HCT116 (cell line): ENCODE measurements at regions not wholly inside any gene's neighbourhood (a gene's known extent, or its start where the extent isn't known, plus 50 kb on each side); places are given as distances from the start of the nearest gene placed in this dataset.

Experiments used
- ATAC-seq: fragments of 200-7000 bp; cut with Tn5 transposase; 2 replicates; pipeline ENCODE4 v1.9.1; 2020; ENCODE audit warnings: mild to moderate bottlenecking, moderate library complexity
- BruUV-seq: library from RNA; stranded (reverse); fragments of 400-500 nt; replicated peaks from 2 replicates; lab custom pipeline; 2021; lab: Mats Ljungman, UMichigan
- CTCF ChIA-PET: fragments of 300-600 bp; sonication (Branson Sonifier 250); formaldehyde crosslinking; loops from one replicate; lab custom pipeline; 2021; ENCODE audit warnings: antibody characterized with exemption; lab: Charles Lee
- POLR2A ChIA-PET: fragments of 300-600, 350-600 bp; sonication (Branson Sonifier 250); formaldehyde crosslinking; loops from one replicate; lab custom pipeline; 2021; ENCODE audit warnings: antibody characterized with exemption; lab: Charles Lee
- RAD21 ChIA-PET, 2 experiments: fragments of 300-600 bp; sonication (Branson Sonifier 250); formaldehyde crosslinking; loops; one replicate each; lab custom pipeline; 2023; ENCODE audit warnings: low total read pairs in 2 of 2; ENCODE audit not compliant: uncharacterized antibody in 2 of 2, unreplicated experiment in 2 of 2, low non-redundant PET in 1 of 2; lab: Charles Lee
- DNase-seq: peaks from one replicate; pipeline ENCODE4 v3.0.0-alpha.2; 2010; ENCODE audit warnings: low read depth, low spot score
- H2AFZ ChIP-seq: fragments of 200-600 bp; shearing (Covaris generic), sonication (generic); 2 replicates; pipeline ENCODE4 v1.6.1; 2017; ENCODE audit warnings: low read depth, mixed run types, mixed read lengths, antibody characterized with exemption, low read length; ENCODE audit not compliant: poor library complexity, severe bottlenecking
- H3K27ac ChIP-seq: 2 replicates; pipeline ENCODE4 v1.5.1; 2012; ENCODE audit warnings: low read depth, low read length
- H3K27me3 ChIP-seq: fragments of 200-600 bp; sonication (generic); 2 replicates; pipeline ENCODE4 v1.6.1; 2016; ENCODE audit warnings: mixed run types, low read length, mixed read lengths; ENCODE audit not compliant: insufficient read depth
- H3K36me3 ChIP-seq, 2 experiments: fragments of 200-500 bp in 1 of 2; fragments of 200-600 bp in 1 of 2; sonication (Bioruptor generic) in 1 of 2; sonication (generic) in 1 of 2; 2 replicates each; pipeline versions ENCODE4 v1.5.1 to v1.6.1; 2014 to 2016; ENCODE audit warnings: low read length in 2 of 2, inconsistent platforms in 1 of 2, mixed read lengths in 1 of 2, mixed run types in 1 of 2; ENCODE audit not compliant: insufficient read depth in 2 of 2, control insufficient read depth in 1 of 2
- H3K4me1 ChIP-seq, 2 experiments: fragments of 200-600 bp in 1 of 2; sonication (generic) in 1 of 2; 2 replicates each; pipeline versions ENCODE4 v1.5.1 to v1.6.1; 2012 to 2017; ENCODE audit warnings: low read length in 2 of 2, inconsistent platforms in 1 of 2, mild to moderate bottlenecking in 1 of 2, mixed read lengths in 1 of 2, mixed run types in 1 of 2, moderate library complexity in 1 of 2; ENCODE audit not compliant: insufficient read depth in 2 of 2, control insufficient read depth in 1 of 2
- H3K4me2 ChIP-seq: fragments of 200-600 bp; sonication (generic); 2 replicates; pipeline ENCODE4 v1.6.1; 2017; ENCODE audit warnings: mixed run types, low read length, mixed read lengths
- H3K4me3 ChIP-seq, 2 experiments: fragments of 200-600 bp in 1 of 2; sonication (generic) in 1 of 2; replicated peaks in 1 of 2; 2 replicates each; pipeline ENCODE4 v1.5.1; 2011 to 2016; ENCODE audit warnings: low read length in 2 of 2, control low read depth in 1 of 2, low read depth in 1 of 2, mild to moderate bottlenecking in 1 of 2, mixed read lengths in 1 of 2, mixed run types in 1 of 2
- H3K79me2 ChIP-seq: fragments of 200-600 bp; sonication (generic); 2 replicates; pipeline ENCODE4 v1.6.1; 2017; ENCODE audit warnings: mild to moderate bottlenecking, mixed run types, low read length, moderate library complexity, mixed read lengths; ENCODE audit not compliant: insufficient read depth
- H3K9ac ChIP-seq: fragments of 200-600 bp; sonication (generic); 2 replicates; pipeline ENCODE4 v1.6.1; 2016; ENCODE audit warnings: low read length, mixed read lengths
- H3K9me2 ChIP-seq: fragments of 200-600 bp; sonication (generic), shearing (Covaris generic); 2 replicates; pipeline ENCODE4 v1.6.1; 2017; ENCODE audit warnings: mixed run types, mild to moderate bottlenecking, moderate library complexity; ENCODE audit not compliant: insufficient read depth
- H3K9me3 ChIP-seq, 2 experiments: fragments of 200-500 bp in 1 of 2; fragments of 200-600 bp in 1 of 2; sonication (Bioruptor generic) in 1 of 2; sonication (generic) in 1 of 2; 2 replicates each; pipeline ENCODE4 v1.6.1; 2014 to 2017; ENCODE audit warnings: low read length in 2 of 2, mixed read lengths in 2 of 2, inconsistent platforms in 1 of 2, low read depth in 1 of 2, mild to moderate bottlenecking in 1 of 2, mixed run types in 1 of 2, moderate library complexity in 1 of 2; ENCODE audit not compliant: control insufficient read depth in 1 of 2, insufficient read depth in 1 of 2
- H4K20me1 ChIP-seq: fragments of 200-600 bp; sonication (generic), shearing (Covaris generic); 2 replicates; pipeline ENCODE4 v1.6.1; 2017; ENCODE audit warnings: mixed run types, mild to moderate bottlenecking, moderate library complexity; ENCODE audit not compliant: insufficient read depth
- CBX3 ChIP-seq: IDR thresholded peaks from 2 replicates; pipeline ENCODE4 v1.6.1; 2012; ENCODE audit warnings: low read depth
- CEBPB ChIP-seq: IDR thresholded peaks from 2 replicates; pipeline ENCODE4 v1.6.1; 2012; ENCODE audit warnings: low read depth
- EGR1 ChIP-seq: IDR thresholded peaks from 2 replicates; pipeline ENCODE4 v1.6.1; 2012; ENCODE audit warnings: low read depth
- ELF1 ChIP-seq: IDR thresholded peaks from 2 replicates; pipeline ENCODE4 v1.6.1; 2012; ENCODE audit warnings: low read depth, borderline replicate concordance
- EZH2 ChIP-seq: fragments of 200-600 bp; sonication (generic); IDR thresholded peaks from 2 replicates; pipeline ENCODE4 v1.6.1; 2017; ENCODE audit warnings: antibody characterized with exemption, mixed run types
- EZH2phosphoT487 ChIP-seq: fragments of 200-600 bp; IDR thresholded peaks from 2 replicates; pipeline ENCODE4 v1.6.1; 2018; ENCODE audit warnings: antibody characterized with exemption, borderline replicate concordance
- FOSL1 ChIP-seq: IDR thresholded peaks from 2 replicates; pipeline ENCODE4 v1.6.1; 2012; ENCODE audit warnings: low read depth
- JUND ChIP-seq: IDR thresholded peaks from 2 replicates; pipeline ENCODE4 v1.6.1; 2012
- SIN3A ChIP-seq: IDR thresholded peaks from 2 replicates; pipeline ENCODE4 v1.6.1; 2012; ENCODE audit warnings: low read depth
- SRF ChIP-seq: IDR thresholded peaks from 2 replicates; pipeline ENCODE4 v1.6.1; 2012; ENCODE audit warnings: low read depth
- YY1 ChIP-seq: IDR thresholded peaks from 2 replicates; pipeline ENCODE4 v1.6.1; 2011; ENCODE audit warnings: low read length, low read depth, moderate library complexity, mild to moderate bottlenecking; ENCODE audit not compliant: insufficient replicate concordance; ENCODE audit errors: extremely low read depth
- ZNF274 ChIP-seq: fragments of 200-500 bp; sonication (Bioruptor generic); IDR thresholded peaks from 2 replicates; pipeline ENCODE4 v1.6.1; 2014; ENCODE audit warnings: mild to moderate bottlenecking, low read depth, low read length, inconsistent platforms
- intact Hi-C: fragments of 100-400 bp; cut with micrococcal nuclease; formaldehyde crosslinking; loops from 2 replicates; pipeline ENCODE4 v1.10.0; 2022
- TF ChIP-seq, protein P1 (sequence below), 3 experiments: fragments of 200-600 bp in 1 of 3; sonication (generic) in 1 of 3; IDR thresholded peaks in 2 of 3; conservative IDR thresholded peaks in 1 of 3; 2 replicates each; pipeline ENCODE4 v1.5.1; 2012 to 2017; ENCODE audit warnings: low read depth in 2 of 3, low read length in 2 of 3, antibody characterized with exemption in 1 of 3, borderline replicate concordance in 1 of 3, control low read depth in 1 of 3, mild to moderate bottlenecking in 1 of 3, mixed read lengths in 1 of 3, mixed run types in 1 of 3, moderate library complexity in 1 of 3; ENCODE audit not compliant: insufficient read depth in 1 of 3
- TF ChIP-seq, protein P2 (sequence below): IDR thresholded peaks from 2 replicates; pipeline ENCODE4 v1.6.1; 2011; ENCODE audit warnings: mild to moderate bottlenecking, low read length, moderate library complexity; ENCODE audit not compliant: insufficient replicate concordance; ENCODE audit errors: extremely low read depth

DNA sequence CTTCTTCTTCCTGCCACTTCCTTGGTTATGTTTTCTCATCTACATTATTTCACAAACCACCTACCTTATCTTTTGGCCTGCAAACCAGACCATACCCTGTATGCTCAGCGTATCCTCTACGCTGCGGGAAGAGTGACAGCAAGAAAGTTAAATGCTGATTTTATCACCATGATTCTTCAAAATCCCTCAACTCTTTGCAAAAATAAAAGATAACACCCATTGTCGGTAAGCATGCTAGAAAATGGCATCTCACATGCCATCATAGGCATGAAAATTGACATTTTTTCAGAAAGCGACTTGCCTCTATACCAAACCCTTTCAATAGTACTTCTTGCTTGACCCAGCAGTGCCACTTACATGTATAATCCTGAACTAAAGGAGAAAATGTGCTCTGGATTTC lies 102.0 kb downstream of the HPGD start:
- BruUV-seq, result no TSS peak
- no peak for TF ChIP-seq SIN3A
- no peak for TF ChIP-seq ZNF274
- TF ChIP-seq, protein P1, sequence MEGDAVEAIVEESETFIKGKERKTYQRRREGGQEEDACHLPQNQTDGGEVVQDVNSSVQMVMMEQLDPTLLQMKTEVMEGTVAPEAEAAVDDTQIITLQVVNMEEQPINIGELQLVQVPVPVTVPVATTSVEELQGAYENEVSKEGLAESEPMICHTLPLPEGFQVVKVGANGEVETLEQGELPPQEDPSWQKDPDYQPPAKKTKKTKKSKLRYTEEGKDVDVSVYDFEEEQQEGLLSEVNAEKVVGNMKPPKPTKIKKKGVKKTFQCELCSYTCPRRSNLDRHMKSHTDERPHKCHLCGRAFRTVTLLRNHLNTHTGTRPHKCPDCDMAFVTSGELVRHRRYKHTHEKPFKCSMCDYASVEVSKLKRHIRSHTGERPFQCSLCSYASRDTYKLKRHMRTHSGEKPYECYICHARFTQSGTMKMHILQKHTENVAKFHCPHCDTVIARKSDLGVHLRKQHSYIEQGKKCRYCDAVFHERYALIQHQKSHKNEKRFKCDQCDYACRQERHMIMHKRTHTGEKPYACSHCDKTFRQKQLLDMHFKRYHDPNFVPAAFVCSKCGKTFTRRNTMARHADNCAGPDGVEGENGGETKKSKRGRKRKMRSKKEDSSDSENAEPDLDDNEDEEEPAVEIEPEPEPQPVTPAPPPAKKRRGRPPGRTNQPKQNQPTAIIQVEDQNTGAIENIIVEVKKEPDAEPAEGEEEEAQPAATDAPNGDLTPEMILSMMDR (IDR thresholded peaks at IDR 0.05 in 2 of 3, conservative IDR thresholded peaks at IDR 0.05 in 1 of 3; ENCODE audit: borderline replicate concordance in 1 of 3, insufficient read depth in 1 of 3, low read depth in 2 of 3, low read length in 2 of 3), result no peak
- no peak for TF ChIP-seq FOSL1
- TF ChIP-seq EGR1, result no peak
- TF ChIP-seq JUND, result no peak
- TF ChIP-seq EZH2, result no peak
- TF ChIP-seq EZH2phosphoT487, result no peak
- no peak for TF ChIP-seq YY1
- TF ChIP-seq CBX3, result no peak
- TF ChIP-seq ELF1, result no peak
- TF ChIP-seq, protein P2, sequence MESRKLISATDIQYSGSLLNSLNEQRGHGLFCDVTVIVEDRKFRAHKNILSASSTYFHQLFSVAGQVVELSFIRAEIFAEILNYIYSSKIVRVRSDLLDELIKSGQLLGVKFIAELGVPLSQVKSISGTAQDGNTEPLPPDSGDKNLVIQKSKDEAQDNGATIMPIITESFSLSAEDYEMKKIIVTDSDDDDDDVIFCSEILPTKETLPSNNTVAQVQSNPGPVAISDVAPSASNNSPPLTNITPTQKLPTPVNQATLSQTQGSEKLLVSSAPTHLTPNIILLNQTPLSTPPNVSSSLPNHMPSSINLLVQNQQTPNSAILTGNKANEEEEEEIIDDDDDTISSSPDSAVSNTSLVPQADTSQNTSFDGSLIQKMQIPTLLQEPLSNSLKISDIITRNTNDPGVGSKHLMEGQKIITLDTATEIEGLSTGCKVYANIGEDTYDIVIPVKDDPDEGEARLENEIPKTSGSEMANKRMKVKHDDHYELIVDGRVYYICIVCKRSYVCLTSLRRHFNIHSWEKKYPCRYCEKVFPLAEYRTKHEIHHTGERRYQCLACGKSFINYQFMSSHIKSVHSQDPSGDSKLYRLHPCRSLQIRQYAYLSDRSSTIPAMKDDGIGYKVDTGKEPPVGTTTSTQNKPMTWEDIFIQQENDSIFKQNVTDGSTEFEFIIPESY, result no peak
- no peak for TF ChIP-seq CEBPB
- TF ChIP-seq SRF, result no peak
- Histone ChIP-seq H3K27me3 (no peaks in the 10 kb centered on the region), H3K79me2 (no peaks in the 10 kb centered on the region), H4K20me1 (no peaks in the 10 kb centered on the region), H2AFZ (no peak overlapping the region), H3K4me3 (no peak overlapping the region), H3K4me1 (peaks cover 0 to 12% of the 10 kb centered on the region in 2 experiments; a peak in 2 of 4 replicates), H3K9me3 (no peaks in the 10 kb centered on the region), H3K9ac (no peak overlapping the region), H3K27ac (no peak overlapping the region), H3K9me2 (no peaks in the 10 kb centered on the region), H3K4me2 (no peak overlapping the region), H3K36me3 (no peaks in the 10 kb centered on the region)
- ATAC-seq (no peak), DNase-seq (no peak)
- POLR2A ChIA-PET, result no interaction called here
- CTCF ChIA-PET, result no interaction called here
- RAD21 ChIA-PET, result no interaction called here
- intact Hi-C loops, result no loop called here
